ENCODE measurements at regions not wholly inside any gene's neighbourhood (a gene's known extent, or its start where the extent isn't known, plus 50 kb on each side); places are given as distances from the start of the nearest gene placed in this dataset.

DNA sequence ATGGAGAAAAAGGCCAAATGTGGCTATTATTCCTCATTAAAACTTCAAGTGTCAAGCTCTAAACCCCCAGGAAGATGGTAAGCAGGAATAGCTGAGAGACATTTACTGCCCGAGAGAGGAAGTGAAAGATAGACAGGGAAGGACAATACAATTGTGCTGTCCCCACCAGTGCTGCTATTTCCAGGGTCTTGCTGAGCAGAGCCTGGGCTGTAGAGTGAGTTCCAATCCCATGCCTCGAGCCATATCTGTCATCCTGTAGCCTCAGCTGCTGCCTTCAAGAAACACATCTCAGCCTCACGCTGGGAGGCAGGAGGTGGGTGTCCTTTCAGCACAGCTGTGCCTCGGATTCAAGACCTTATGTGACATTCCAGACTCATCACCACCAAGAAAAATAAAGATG, 114.0 kb downstream of the RPAP3 start:
- no TSS peak for BruUV-seq (replicated peaks)
- Histone ChIP-seq H3K4me1 (ENCODE audit: insufficient read depth, low read length, poor library complexity, severe bottlenecking) (peaks cover 40% of the 10 kb centered on the region), H3K27me3 (replicated peaks; ENCODE audit: insufficient read depth, low read depth, low read length, poor library complexity) (no peaks in the 10 kb centered on the region), H3K9me3 (ENCODE audit: low read depth, low read length, poor library complexity, severe bottlenecking) (no peaks in the 10 kb centered on the region), H3K36me3 (ENCODE audit: insufficient read depth, low read length, poor library complexity, severe bottlenecking) (no peaks in the 10 kb centered on the region), H3K27ac (ENCODE audit: low read depth, low read length, poor library complexity, severe bottlenecking) (peak overlapping the region; percentile 47), H3K4me3 (ENCODE audit: low read depth, low read length, poor library complexity, severe bottlenecking) (no peak overlapping the region)
- DNase-seq (ENCODE audit: low spot score): peak; percentile 51
- ChIA-PET POLR2A (ENCODE audit: low non-redundant PET) (no interaction called here), CTCF (interaction anchor here (0.7 kb wide), 1 partner anchor 518 kb away, joined by 3 read pairs; no protein-coding TSS in a partner anchor)
- TF ChIP-seq, protein P1, sequence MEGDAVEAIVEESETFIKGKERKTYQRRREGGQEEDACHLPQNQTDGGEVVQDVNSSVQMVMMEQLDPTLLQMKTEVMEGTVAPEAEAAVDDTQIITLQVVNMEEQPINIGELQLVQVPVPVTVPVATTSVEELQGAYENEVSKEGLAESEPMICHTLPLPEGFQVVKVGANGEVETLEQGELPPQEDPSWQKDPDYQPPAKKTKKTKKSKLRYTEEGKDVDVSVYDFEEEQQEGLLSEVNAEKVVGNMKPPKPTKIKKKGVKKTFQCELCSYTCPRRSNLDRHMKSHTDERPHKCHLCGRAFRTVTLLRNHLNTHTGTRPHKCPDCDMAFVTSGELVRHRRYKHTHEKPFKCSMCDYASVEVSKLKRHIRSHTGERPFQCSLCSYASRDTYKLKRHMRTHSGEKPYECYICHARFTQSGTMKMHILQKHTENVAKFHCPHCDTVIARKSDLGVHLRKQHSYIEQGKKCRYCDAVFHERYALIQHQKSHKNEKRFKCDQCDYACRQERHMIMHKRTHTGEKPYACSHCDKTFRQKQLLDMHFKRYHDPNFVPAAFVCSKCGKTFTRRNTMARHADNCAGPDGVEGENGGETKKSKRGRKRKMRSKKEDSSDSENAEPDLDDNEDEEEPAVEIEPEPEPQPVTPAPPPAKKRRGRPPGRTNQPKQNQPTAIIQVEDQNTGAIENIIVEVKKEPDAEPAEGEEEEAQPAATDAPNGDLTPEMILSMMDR (conservative IDR thresholded peaks at IDR 0.05; ENCODE audit: low read depth, low read length): no peak
- no peak for TF ChIP-seq EZH2 (IDR thresholded peaks at IDR 0.05; ENCODE audit: borderline replicate concordance, low read depth, low read length, poor library complexity, severe bottlenecking)
- intact Hi-C loops (cut with micrococcal nuclease; ENCODE audit: unreplicated experiment): no loop called here

DNA sequence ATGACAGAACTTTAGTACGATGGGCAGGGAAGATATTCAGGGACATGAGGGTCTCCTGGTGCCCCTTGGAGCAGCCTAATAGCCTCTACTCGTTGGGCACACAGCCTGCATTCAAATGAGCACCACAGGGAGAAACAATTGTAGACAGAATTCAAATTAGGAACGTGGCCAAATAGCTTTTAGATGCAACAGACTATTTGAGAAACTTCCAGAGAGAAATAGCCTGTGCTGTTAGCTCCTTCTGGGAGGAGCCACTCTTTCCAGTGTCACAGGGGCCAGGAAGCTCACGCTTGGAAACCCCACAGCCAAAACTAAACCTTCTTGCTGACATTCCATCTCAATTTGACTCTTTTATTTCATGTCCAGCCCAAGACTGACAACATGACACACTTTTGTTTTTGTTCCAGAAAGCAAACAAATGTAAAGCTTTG, 114.5 kb downstream of the RPAP3 start:
- peak; percentile 48 for DNase-seq (ENCODE audit: low spot score)
- ChIA-PET POLR2A (ENCODE audit: low non-redundant PET) (no interaction called here), CTCF (interaction anchor here (0.7 kb wide), 1 partner anchor 518 kb away, joined by 3 read pairs; no protein-coding TSS in a partner anchor)
- TF ChIP-seq EZH2 (IDR thresholded peaks at IDR 0.05; ENCODE audit: borderline replicate concordance, low read depth, low read length, poor library complexity, severe bottlenecking): no peak
- TF ChIP-seq, protein P1 (conservative IDR thresholded peaks at IDR 0.05; ENCODE audit: low read depth, low read length): no peak
- Histone ChIP-seq H3K9me3 (ENCODE audit: low read depth, low read length, poor library complexity, severe bottlenecking) (no peaks in the 10 kb centered on the region), H3K4me3 (ENCODE audit: low read depth, low read length, poor library complexity, severe bottlenecking) (no peak overlapping the region), H3K27me3 (replicated peaks; ENCODE audit: insufficient read depth, low read depth, low read length, poor library complexity) (no peaks in the 10 kb centered on the region), H3K4me1 (ENCODE audit: insufficient read depth, low read length, poor library complexity, severe bottlenecking) (peaks cover 40% of the 10 kb centered on the region), H3K27ac (ENCODE audit: low read depth, low read length, poor library complexity, severe bottlenecking) (peak overlapping the region; percentile 47), H3K36me3 (ENCODE audit: insufficient read depth, low read length, poor library complexity, severe bottlenecking) (no peaks in the 10 kb centered on the region)
- intact Hi-C loops (cut with micrococcal nuclease; ENCODE audit: unreplicated experiment): no loop called here
- no TSS peak for BruUV-seq (replicated peaks)

DNA sequence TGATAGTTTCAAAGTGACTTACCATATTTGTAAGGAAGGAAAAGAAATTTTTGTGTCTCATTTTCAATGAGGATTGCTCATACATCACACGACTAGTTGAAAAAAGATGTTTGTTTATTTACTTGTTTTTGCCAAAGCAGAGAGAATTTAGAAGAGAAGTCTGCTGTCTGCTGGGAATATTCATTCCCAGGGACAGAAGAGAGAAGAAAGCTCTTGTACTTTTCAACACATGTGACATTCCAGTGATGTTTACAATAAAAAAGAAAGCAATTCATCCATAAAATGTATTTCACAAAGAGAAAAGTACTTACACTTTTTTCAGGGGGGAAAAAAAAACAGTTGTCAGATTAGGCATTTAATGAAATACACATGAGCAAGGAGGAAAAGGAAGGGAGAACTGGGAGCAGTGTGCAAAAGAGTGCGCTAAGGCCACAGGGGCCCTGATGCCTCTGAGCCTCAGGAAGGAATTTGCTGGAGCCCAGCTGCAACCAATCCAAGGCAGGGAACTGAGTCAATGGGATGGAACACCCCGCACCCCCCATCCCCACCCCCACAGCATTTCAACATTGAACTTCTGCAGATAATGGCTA, 115.0 kb downstream of the RPAP3 start:
- CTCF ChIA-PET: interaction anchor here (0.7 kb wide), 1 partner anchor 517 kb away, joined by 3 read pairs; no protein-coding TSS in a partner anchor
- Histone ChIP-seq H3K36me3 (ENCODE audit: insufficient read depth, low read length, poor library complexity, severe bottlenecking) (no peaks in the 10 kb centered on the region), H3K9me3 (ENCODE audit: low read depth, low read length, poor library complexity, severe bottlenecking) (no peaks in the 10 kb centered on the region), H3K4me3 (ENCODE audit: low read depth, low read length, poor library complexity, severe bottlenecking) (no peak overlapping the region), H3K27ac (ENCODE audit: low read depth, low read length, poor library complexity, severe bottlenecking) (no peak overlapping the region), H3K27me3 (replicated peaks; ENCODE audit: insufficient read depth, low read depth, low read length, poor library complexity) (no peaks in the 10 kb centered on the region), H3K4me1 (ENCODE audit: insufficient read depth, low read length, poor library complexity, severe bottlenecking) (peaks cover 40% of the 10 kb centered on the region)
- no TSS peak for BruUV-seq (replicated peaks)
- DNase-seq (ENCODE audit: low spot score): peak; percentile 36
- TF ChIP-seq, protein P1 (conservative IDR thresholded peaks at IDR 0.05; ENCODE audit: low read depth, low read length): no peak
- no peak for TF ChIP-seq EZH2 (IDR thresholded peaks at IDR 0.05; ENCODE audit: borderline replicate concordance, low read depth, low read length, poor library complexity, severe bottlenecking)
- intact Hi-C loops (cut with micrococcal nuclease; ENCODE audit: unreplicated experiment): no loop called here
- POLR2A ChIA-PET (ENCODE audit: low non-redundant PET): no interaction called here
